ENCODE measurements at regions not wholly inside any gene's neighbourhood (a gene's known extent, or its start where the extent isn't known, plus 50 kb on each side); places are given as distances from the start of the nearest gene placed in this dataset.
"Not testable (repeated sequence)": the region's sequence is repeated elsewhere in the genome, so short reads cannot be mapped to it uniquely, and the experiment has no call there.

DNA sequence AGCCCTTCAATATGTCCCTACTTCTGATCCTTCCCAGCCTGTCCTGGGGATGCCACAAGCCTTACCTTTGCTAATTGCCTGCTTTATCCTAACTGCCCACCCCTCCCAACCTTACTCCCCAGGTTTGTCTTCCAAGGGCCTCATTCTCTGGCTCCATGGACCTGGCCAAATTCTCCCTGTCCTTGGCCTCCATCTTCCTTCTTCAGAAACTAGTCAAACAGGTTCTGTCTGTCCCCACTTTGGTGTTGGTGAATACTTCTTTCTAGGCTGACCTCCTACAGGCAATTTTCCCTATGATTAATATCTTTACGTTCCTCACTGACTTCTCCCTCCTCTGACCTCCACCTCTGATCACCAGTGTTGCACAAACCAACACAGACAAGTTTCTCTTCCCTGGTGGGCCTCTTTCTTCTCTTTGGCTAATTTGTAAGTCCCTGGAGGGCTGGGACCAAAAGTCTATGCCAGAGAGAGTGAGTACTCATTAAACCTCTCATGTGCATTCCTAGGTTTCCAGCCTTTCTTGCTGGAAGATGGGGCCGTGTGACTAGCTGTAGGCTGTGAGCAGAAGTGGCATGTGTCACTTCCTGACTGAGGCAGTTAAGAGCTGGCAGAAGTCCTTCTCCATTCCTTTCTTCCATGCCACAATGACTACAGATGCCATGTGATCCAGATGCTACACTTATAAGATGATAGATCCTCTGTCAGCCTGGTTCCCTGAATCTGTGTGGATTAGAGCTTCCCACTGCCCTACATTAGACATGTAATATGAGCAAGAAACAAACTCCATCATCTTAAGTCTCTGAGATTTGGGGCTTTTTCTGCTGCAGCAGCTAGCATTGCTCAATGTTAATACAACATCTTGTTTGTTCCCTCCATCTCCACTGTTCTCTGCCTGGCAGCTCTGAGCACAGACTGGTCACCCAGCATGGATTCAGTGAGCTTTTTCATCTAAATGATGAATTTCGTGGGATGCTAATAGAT, 382.7 kb downstream of the RPS24 start:
- DNase-seq (ENCODE audit: low read depth): no peak

DNA sequence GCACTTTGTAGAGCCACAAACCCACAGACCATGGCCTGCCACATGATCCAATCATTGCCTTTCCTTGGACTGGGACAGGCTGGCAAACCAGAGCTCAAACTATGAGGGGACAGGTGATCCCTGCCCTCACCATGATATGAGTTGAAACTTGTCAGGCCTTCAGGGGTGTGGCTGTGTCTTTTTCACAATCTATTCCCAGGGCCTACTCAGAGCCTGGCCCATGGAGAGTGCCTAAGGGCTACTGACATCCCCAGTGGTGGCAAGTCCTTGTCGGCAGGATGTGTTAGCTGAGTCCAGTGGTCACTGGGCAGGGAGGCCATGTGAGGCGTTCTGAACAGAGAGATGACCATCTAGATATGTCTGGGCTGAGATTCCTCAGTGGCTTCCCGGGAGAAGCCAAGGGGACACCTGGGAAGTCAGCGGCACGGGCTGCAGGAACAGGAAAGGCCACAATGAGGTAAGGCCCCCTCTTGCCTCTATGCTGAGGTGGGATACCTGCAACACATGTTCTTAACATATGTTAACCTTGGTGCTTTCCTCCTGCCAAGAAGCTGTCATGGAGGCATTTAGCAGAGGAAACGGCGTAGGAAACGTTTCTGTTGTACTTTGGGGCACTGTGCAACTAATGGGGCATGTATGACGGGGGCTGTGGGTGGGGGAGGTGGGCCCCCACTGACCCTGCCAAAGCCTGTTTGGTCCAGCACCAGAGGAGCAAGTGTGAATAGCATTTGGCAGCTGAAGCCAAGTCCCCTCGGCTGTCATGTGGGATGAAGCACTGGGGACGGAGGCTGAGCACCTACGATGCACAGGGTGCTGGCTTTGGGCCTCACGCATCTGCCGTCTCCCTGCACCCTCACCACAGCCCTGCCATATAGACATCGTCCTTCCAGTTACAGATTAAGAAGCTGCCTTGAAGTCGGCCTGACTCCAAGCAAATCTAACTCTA, 384.0 kb downstream of the RPS24 start:
- DNase-seq (ENCODE audit: low read depth): no peak

DNA sequence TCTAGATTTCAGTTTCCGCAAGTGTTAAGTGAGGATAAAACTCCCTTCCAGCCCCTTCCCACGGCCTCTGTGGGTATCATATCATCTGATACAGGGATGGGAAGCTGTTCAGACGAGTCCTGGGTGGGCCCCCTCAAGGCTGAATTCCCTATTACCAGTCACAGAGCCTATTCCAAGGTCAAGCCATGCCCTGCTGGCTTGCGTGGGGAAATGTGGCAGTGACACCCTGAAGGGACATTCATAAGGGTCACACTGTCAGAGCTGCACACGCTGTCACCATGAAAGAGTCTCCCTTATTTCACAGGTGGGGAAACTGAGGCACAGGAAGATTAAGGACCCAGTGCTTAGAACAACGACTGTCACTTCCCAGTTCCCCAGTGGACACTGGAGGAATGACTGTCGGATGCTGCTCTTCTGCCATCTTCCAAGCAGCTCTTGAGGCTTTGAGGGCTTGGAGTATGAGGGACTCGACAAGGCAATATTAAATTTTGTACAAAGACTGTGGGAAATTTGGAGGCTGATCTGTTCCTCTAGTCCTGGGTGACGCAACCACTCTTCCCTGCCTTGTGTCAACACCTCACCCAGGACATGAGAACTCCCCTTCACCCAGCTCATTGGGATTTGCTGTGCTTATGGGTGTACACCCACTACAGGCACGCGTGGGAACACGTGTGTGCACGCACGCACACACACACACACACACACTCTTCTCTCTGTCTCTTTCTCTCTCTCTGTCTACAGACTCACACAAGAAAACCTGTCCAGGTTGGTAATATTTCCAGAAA, 386.0 kb downstream of the RPS24 start:
- DNase-seq (ENCODE audit: low read depth): no peak

DNA sequence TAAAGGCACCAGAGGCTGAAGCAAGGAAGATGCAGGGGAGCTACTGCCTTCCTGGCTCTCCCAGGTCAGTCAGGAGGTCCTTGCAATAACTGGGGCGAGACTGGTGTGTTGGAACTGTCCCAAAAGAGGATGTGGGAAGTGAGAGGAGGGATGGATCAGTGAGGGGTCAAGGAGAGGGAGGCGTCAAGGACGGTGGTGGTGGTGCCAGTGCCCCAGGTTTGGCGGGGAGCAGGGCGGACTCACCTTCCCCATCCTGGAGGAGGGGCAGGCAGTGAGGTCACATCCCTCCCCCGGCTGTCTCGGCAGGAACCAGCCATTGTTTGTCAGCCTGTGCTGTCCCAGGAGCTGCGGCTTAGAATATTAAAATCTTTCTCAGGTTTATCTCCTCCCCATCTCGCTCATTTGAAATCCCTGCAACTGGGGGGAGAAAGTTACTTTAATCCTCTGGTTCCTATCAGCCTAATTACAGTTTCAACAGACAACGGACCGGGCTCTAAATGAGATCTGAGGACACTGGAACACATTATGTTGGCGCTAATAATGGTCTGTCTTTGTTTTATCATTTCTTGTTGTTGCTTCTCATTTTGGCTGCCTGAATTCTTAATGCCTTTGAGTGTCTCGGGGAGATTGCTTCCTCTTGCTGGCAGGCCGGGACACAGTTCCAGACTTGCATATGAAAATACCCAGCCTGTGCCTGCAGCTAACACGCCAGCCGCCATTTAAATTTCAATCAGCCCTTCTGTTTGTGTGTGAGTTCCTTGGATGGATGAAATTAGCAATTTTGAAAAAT, 387.5 kb downstream of the RPS24 start:
- DNase-seq (ENCODE audit: low read depth): no peak

DNA sequence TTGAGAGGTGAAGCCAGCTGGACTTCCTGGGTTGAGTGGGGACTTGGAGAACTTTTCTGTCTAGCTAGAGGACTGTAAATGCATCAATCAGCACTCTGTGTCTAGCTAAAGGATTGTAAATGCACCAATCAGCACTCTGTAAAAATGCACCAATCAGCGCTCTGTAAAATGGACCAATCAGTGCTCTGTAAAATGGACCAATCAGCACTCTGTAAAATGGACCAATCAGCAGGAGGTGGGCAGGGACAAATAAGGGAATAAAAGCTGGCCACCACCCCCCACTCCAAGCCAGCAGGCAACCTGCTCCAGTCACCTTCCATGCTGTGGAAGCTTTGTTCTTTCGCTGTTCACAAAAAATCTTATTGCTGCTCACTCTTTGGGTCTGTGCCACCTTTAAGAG, 390.4 kb downstream of the RPS24 start:
- not testable (repeated sequence) for DNase-seq (ENCODE audit: low read depth)

DNA sequence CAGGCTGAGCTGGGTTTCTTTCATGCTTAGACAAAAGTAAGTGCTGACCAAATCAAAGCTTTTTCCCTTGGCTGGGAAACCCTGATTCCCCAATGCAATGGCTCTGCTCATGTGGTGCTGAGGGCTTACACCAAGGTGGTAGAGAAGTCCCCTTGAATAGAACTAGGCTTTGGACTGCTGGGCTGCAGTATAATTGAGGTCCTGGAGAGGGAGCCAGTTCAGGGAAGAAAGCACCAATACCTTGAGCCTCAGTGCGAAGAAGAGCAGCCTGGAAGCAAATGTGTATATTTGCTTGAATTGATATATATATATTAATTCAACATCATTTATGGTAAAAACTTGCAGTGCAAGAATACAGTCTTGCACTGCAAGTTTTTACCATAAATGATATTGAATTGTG, 391.1 kb downstream of the RPS24 start:
- no peak for DNase-seq (ENCODE audit: low read depth)

DNA sequence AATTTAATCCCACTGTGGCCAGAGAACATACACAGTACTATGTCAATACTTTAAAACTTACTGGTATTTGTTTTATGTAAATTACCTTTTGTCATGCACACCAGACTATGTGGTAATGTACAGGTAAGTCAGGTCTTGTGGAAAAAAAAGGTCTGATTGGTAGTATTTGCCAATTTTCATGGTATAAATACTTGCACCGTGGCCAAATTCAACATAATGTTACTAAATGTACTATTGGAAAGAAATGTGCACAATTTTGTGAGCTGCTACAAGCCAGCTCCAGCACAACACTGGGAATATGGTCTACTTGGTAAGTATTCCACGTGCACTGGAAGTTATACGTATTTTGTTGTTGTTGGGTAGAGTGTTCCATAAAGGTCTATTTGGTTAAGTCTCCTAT, 392.5 kb downstream of the RPS24 start:
- DNase-seq (ENCODE audit: low read depth): no peak

DNA sequence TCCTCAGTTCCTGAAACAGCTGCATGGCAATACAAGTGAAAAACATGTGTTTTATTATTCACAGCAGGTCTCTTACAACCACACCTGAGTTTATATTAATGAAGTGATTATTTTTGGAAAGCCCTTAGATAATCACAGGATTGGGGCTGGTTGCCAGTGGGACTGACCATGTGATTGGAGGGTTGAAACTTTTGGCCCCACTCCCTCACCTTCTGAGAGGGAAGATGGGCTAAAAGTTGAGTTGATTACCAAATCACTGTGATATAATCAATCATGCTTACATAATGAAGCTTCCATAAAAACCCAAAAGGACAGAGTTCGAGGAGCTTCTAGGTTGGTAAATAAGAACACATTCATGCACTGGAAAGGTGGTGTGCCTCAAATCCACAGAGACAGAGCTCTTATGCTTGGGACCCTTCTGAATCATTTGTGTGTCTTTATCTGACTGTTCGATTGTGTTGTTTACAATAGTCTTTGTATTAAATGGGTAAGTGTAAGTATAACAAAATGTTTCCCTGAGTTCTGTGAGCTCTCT, 393.9 kb downstream of the RPS24 start:
- no peak for DNase-seq (ENCODE audit: low read depth)

DNA sequence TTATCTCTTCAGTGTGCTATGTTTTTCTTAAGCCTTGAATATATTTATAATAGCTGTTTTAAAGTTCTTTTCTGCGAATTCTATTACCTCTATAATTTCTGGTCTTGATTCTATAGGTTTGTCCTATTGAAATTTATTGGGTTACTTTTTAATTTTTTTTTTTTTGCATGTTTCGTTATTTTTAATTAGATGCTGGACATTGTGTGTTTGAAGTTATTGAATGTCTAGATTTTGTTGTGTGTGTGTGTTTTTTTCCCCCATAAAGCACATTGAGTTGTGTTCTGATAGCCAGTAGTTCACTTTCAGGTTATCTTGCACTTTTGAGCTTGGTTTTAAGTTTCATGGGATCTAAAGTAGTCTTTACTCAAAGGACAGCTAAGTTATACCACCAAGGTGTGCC, 394.9 kb downstream of the RPS24 start:
- no peak for DNase-seq (ENCODE audit: low read depth)

DNA sequence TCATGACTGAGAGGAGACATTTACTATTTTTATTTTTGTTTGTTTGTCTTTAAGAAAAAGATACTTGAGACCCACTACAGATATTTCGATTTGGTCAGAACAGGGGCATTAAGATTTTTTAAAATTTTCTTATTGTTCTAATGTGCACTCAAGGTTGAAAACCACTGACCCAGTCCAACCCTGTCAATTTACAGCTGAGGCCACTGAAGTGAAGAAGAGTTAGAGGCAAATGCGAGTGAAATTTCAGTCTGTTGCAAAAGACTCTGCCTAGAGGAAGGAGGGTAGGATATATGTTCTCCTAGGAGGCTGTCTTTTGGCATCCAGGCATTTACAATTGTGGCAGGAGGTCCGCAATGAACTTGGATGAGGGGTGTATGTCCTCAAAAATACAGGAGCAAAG, 396.3 kb downstream of the RPS24 start:
- no peak for DNase-seq (ENCODE audit: low read depth)

DNA sequence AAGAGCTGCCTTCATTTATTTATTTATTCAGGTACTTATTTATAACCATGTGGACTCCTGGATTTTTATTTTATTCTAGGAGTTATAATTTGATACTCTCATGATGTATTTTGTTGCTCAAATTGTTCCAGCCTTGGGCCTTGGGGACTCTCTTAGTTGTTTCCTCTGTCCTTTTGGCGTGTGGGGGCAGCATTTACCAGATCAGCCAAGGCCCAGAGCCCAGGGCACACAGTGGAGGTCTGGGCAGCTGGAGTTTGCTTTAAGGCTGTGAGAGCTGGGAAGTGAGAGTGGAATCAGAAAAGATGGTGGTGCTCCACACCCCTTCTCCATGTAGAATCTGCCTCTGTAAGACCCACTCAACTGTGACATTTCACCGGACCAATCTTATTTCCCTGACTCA, 398.9 kb downstream of the RPS24 start:
- no peak for DNase-seq (ENCODE audit: low read depth)

DNA sequence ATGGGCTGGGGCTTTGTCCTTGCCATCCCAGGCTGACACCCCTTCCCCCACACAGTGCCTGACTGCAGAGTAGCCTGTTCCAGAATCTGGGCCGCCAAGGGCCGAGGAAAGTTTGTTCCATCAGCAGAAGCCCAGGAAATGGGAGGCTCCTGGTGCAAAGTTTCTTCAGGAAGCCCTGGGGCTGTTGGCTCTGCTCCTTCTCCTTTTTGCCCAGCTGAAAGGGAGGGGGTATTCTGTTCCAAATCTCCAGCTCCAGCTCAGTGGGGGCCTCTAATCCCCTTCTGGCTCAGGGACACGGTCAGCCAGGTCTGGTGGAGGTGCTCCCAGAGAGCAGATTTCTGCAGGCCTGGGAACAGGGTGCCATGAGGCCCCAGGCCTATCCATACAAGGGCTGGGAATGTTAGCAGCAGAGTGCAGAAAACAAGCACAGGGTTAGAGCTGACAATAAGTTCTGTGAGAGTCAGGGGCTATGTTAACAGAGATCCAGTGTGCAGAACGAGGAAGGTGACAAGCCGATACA, 399.5 kb downstream of the RPS24 start:
- no peak for DNase-seq (ENCODE audit: low read depth)

DNA sequence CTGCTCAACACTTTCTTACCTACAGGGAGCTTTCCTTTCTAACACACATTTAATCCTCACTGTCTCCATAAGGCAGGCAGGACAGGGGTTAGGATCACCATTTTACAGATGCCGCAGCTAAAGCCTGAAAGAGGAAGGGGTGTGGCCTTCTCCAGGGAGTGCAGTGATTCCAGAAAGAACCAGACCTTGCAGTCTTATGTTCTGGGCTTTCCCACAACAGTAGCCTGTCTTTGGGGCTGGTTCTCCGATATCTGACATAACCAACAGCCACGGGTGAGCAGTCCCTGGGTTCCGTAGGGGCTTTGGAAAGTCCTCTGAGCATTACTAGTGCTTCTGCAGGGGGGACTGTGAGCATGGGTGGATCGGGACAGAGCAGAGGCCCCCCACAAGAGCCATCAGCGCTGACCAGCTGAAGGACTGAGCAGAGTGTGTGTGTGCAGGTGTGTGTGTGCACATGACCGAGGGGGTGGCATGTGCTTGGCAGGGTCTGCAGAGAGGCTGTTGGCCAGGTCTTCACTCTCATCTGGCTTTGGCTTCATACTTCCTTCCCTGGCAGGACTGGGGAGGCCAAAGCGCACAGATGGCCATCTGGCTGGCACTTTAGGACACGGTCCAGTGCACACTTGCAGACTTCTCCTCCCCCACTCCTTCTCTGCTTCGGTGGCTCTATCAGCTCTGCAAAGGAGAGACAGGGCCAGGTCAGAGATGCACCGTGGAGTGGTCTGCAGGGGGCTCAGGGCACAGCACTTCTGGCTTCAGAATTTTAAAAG, 400.3 kb downstream of the RPS24 start:
- DNase-seq (ENCODE audit: low read depth): no peak

DNA sequence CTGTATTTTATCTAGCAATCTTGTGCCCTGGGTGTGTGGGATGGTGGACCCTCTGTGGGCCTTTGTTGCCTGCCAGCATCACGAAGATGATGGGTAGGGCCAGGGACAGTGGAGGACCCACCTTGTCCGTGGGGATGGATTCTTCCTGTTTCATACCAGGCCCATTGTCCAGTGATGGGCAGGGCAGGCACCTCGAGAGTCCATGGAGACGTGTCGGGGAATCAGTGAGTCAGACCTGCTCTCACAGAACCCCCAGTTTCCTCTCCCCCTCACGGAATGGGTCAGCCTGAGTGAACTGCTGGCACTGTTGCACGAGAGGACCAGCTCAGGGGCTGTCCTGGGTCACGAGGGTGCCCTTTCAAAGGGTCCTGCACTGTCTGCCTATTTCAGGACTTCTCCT, 401.2 kb downstream of the RPS24 start:
- DNase-seq (ENCODE audit: low read depth): no peak

DNA sequence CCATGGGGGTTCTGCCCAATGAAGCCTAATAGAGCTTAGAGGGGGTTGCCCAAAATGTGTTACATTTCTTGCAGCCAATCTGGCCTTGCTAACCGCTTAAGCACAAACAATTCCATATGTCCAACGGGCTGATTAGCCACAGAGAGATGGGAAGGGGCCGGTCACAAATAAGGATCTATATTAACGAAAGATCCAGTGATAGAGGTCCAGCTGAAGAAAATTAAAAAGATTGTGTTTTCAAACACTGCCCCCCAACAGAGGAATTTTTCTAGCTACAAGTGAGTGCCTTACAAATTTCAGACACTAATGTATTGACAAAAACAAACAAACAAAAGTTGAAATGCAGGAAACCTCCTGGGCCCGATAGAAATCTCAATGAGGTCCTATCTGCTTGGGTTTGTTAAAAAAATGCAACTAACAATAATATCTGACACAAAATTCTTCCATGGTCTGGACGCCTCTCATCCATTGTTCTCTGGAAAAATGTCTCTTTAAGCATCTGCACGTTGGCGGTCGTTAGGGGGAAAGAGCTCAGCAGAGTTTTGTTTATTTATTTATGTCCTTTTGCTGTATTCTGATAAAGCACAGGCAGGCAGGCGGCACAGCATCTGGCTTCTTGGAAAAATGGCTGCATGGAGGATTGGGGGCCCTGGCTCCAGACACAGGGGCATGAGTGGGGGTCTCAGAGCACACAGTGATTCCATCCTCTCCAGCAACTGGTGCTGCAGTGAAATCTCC, 402.0 kb downstream of the RPS24 start:
- no peak for DNase-seq (ENCODE audit: low read depth)

DNA sequence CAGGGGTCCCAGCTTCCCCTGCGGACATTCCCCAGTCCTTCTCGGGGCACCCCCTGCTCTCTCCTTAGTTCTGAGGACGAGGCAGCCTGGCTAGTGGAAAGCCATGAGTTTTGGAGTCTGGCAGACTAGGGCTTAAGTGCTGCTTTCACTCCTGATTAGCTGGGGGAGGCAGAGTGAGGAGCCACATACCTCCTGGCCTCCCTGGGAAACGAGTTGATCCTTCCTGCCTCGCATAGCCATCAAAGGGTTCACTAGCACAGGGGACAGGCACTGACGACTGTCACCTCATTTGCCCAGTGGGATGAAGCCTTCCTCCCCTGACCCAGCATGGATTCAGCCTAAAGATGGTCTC, 402.5 kb downstream of the RPS24 start:
- no peak for DNase-seq (ENCODE audit: low read depth)

DNA sequence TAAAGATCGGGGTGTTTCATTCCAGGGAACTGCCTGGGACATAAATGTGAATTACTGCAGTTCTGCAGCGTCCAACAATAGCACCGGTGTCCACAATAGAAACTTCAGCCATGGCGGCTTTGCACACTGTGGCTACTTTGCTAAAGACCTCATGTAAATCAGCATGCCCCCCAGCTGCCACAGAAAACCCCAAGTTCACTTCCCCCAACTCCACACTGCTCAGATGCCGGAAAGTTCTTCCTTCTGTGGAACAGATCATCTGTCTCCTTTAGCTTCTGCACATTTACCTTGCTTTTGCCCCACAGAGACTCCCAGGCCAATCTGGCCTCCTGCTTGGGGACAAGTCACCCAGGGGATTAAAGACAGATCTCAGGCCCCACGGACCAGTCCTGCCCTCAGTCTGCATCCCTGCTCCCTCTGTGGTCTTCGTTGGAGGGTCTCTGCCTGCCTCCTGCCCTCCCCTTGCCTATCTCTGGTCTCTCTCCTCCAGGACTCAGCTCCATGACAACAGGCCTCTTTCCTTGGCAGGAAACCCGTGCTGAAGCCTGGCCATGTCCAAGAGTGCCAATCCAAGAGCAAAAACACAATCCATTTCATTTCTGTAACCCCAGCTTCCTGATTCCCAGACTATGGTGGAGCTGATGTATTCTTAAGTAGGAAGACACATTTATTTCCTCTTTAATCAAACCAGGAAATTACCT, 403.2 kb downstream of the RPS24 start:
- no peak for DNase-seq (ENCODE audit: low read depth)

DNA sequence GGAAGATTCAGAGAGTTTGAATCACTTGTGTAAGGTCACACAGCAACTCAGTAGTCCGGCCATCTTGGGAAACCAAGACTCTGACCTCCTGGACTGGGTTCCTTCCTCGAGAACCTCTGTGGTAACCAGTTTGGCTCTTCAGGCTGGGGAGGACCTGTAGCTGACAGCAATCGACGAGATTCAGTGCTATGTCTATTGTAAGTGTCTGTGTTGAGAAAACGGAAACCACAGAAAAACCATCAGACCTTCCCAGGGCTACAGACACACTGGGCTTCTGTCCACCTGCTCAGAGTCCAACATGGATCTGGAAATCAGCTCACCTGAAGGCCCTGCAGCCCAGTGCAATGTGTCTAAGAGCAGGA, 403.7 kb downstream of the RPS24 start:
- no peak for DNase-seq (ENCODE audit: low read depth)
